HEK293T (cell line): ENCODE measurements at regions not wholly inside any gene's neighbourhood (a gene's known extent, or its start where the extent isn't known, plus 50 kb on each side); places are given as distances from the start of the nearest gene placed in this dataset.

ENCODE experiments used
- FOXM1 ChIP-seq: fragments of 450-650 bp; IDR thresholded peaks from 2 replicates; pipeline ENCODE4 v1.6.1; 2017; ENCODE audit warnings: mild to moderate bottlenecking, borderline replicate concordance
- HDGF ChIP-seq: fragments of 450-650 bp; IDR thresholded peaks from 2 replicates; pipeline ENCODE4 v1.6.1; 2017; ENCODE audit warnings: antibody characterized with exemption, borderline replicate concordance
- SP1 ChIP-seq: fragments of 450-650 bp; IDR thresholded peaks from 2 replicates; pipeline ENCODE4 v1.6.1; 2017

GRCh38 chr9:107624234-107624948, 134.8 kb upstream of the KLF4 start:
- TF ChIP-seq SP1: no peak
- TF ChIP-seq HDGF: no peak
- no peak for TF ChIP-seq FOXM1
